Stimulated activated CD8-positive, alpha-beta memory T cell treated with anti-CD3 and anti-CD28 coated beads, Interleukin-12 subunit alpha, Interleukin-12 subunit beta, amount 100 ng/mL, for 24 hours (primary cell): ENCODE measurements at regions not wholly inside any gene's neighbourhood (a gene's known extent, or its start where the extent isn't known, plus 50 kb on each side); places are given as distances from the start of the nearest gene placed in this dataset.

Source experiments
- DNase-seq: peaks from one replicate; pipeline ENCODE4 v3.0.0-alpha.2; 2020; ENCODE audit errors: extremely low read depth

GRCh38 chr20:59403261-59403961 is 103.0 kb downstream of the EDN3 start:
- peak; percentile 36 for DNase-seq

GRCh38 chr20:59403962-59404314 is 103.5 kb downstream of the EDN3 start:
- no peak for DNase-seq

DNA sequence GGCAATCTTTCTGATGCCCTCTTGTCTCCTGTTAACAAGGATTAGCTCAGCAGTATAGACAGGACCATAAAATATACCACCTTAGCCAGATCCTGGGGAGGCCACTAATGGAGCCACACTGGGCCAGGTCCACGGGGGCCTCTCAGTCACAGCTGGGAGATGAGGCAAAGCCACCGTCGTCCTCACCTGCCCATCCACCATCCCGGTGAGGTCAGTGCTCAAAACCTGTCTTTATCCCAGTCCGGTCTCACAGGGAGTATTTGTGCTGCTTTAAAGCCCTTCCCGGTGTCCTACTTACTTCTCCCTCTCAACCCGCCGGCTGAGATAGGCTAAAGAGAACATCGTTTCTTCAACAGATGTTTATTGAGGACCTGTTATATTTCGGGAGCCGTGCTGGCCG is 104.3 kb downstream of the EDN3 start:
- no peak for DNase-seq

DNA sequence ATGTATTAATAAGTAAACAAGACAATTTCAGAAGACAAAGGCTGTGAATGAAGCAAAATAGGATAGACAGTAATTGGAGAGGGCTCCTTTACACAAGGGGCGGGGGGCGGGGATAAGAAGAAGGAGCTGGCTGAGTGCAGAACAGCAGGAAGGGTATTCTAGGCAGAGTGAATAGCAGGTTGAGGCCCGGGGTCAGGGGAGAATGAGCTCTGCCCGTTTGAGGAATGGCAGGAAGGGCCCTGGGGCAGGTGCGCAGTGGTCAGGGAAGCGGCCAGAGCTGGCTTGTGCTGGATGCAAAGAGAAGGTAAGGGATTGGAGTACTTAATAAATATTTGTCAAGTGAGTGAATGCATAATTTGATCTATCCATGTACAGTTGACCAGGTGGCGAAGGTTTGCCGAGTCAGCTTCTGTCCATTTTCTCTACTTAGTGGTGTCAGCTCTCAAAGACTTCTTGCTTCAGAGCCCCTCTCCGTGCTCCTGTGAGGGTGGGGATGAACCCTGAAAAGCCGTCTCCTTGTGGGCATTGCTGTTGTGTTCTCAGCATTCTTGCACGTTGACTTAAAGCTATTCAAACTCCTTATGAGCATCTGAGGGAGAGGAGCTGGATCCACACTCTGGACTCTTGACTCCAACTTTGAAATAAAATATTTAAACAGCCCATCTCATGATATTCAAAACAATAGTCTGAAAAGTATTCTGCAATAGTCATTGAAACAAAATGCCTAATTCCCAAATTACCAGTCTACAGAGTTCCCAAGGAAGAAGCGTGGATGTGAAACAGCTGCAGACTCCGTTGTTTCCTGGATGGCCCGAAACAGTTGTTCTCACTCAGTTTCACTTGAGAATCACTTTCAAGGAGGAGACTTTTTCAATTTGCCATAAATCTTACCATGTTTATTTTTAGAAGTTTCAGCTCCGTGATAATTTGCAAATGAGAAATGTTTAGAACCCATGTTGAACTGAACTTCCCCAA is 105.1 kb downstream of the EDN3 start:
- no peak for DNase-seq

DNA sequence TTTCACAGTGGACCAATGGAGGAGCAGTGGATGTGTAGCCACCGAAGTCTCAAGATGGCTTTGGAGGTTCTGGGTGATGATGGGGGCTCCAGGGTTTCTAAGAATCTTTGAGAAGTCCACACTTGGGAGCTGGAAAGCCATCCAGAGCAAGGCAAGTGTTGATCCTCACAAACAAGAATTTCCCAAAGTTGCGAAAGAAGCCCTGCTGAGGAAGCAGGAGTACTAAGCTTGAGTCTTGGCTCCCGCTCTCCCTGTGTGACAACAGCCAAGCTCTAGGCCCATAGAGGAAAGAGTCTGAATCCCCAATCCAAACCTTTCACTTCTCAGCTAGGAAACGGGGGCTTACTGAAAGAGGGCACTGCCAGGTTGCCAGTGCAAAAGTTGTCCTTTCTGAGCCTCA is 106.0 kb downstream of the EDN3 start:
- DNase-seq, result no peak

GRCh38 chr20:59411170-59411569 is 110.8 kb downstream of the EDN3 start:
- no peak for DNase-seq

GRCh38 chr20:59411589-59411988 is 111.2 kb downstream of the EDN3 start:
- no peak for DNase-seq

DNA sequence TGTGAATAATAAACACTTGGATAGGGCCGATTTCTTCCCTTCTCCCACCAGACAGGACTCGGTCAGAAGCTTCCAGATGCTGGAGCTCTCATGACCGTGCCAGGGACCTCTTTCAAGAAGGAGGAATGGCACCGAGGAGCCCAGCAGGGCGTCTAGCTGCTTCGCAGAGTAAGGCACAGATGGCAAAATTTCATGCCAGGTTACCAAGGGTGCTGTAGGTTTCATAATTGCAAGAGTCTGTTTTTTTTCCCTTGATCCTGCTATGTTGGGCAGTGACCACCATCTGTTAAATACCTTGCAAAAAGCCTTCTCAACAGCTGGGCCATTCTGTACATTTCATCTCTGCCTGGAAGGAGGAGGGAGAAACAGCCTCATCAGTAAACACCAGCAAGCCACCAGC is 111.8 kb downstream of the EDN3 start:
- no peak for DNase-seq

DNA sequence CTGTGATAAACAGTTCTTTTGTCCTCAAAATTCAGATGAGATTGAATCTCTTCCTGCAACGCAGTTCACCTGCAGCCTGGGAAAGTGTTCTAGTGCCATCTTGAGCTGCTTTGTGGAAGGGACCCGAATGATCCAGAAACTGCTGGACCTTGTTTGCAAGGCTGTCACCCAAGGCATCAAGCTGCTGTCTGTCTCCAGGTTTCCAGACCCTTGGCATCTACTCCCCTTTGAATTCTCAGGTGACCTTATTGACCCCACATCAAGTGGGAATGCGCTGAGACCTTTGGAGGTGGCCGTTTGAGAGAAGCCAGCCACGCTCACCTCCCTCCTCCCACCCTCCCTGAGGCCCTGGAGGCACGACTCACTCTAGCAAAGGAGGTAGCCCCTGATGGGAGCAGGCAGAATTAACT is 112.5 kb downstream of the EDN3 start:
- no peak for DNase-seq

GRCh38 chr20:59413326-59413865 is 113.0 kb downstream of the EDN3 start:
- DNase-seq, result no peak

- no peak for DNase-seq
Observed at GRCh38 chr20:59414936-59415623, 114.7 kb downstream of the EDN3 start.

GRCh38 chr20:59416916-59417315 is 116.5 kb downstream of the EDN3 start:
- DNase-seq, result no peak

DNA sequence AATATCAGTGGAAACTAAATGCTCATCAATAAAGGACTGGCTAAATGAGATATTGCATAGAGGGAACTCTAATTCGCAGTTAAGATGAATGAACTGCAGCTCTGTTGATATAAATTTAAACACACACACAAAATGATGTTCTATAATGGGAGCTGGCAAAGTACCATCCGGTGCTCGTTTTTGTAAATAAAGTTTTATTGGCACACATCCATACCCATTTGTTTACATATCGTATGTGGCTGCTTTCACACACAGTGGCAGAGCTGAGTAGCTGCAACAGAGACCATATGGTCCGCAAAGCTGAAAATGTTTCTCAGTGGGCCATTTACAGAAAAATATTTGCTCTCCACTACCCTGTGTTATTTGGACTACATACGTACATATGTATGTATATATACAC is 120.7 kb downstream of the EDN3 start:
- DNase-seq, result no peak

GRCh38 chr20:59421920-59422637 is 121.7 kb downstream of the EDN3 start:
- DNase-seq, result no peak

DNA sequence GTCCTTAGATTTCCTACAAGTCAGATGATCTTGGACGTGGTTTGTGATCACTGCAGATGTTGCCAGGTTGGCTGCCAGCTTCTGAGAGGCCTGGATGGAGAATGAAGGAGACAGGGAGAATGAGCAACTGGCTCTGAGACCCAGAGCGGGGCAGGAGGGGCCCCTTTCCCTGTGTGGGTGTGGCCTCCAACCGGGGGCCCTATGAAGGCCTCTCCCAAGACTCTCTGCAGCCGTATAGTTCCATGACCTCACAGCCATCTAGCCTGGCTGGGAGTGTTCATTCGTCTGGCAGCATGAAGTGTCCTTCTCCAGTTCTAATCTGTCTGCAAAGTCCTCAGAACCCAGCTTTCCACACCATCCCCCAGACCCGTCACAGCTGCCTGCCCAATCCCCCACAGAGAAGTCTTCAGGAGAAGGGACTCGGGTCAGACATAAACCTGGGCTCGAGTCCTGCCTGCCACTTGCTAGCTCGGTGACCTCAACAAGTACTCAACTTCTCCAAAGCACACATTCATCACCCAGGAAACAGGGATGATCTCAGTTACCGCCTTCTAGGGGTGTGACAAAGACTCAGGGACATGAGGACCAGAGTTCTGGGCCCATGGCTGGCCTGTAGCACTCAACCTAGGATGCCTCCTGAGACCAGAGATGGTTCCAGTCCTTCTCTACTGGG is 122.6 kb downstream of the EDN3 start:
- DNase-seq, result no peak

DNA sequence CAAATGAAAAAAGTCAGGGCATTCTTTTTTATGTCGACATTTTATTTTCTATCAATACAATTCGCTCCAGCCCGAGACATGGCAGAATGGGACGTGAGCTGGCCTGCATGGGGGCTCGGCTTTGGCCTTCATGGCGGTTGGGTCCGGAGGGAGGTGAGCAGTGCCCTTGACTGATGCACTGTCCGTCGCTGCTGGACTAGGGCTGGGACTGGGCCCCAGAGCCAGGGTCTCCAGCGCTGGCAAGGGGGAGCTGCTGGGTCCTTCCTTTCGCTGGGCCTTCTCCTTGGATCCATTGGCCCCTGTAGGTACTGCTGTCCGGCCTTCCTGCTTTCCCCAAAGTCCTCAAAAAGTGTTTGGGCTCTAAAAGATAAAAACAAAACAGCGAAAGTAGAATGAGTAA is 124.6 kb downstream of the EDN3 start:
- DNase-seq, result no peak

GRCh38 chr20:59425572-59425971 is 125.2 kb downstream of the EDN3 start:
- no peak for DNase-seq

GRCh38 chr20:59428006-59428405 is 127.6 kb downstream of the EDN3 start:
- no peak for DNase-seq

GRCh38 chr20:59428441-59429205 is 128.2 kb downstream of the EDN3 start:
- no peak for DNase-seq

DNA sequence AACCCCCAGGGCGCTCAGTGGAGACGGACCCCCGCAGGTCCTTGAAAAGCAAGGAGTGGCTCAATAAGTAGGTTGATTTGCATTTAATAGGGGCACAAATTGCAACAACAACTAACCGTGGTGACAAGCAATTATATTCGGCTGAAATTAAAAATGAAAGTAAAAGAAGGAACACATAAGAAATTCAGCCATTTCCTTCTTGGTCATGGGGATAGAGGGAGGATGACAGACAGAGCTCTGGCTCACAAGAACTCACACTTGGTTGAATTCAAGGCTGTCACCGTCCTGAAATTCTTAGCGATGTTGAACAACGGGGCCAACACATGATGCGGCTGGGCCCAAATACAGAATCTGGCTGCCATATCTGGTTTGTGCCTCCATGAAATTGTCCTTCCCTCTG is 129.0 kb downstream of the EDN3 start:
- no peak for DNase-seq
